ENCODE measurements at regions not wholly inside any gene's neighbourhood (a gene's known extent, or its start where the extent isn't known, plus 50 kb on each side); places are given as distances from the start of the nearest gene placed in this dataset.

- Histone ChIP-seq H3K9ac (ENCODE audit: low read depth in 1 of 2, low read length in 2 of 2) (no peak overlapping the region), H3K9me3 (ENCODE audit: control insufficient read depth in 4 of 4, low read length in 3 of 4) (peaks cover 0 to 2% (median 0%) of the 10 kb centered on the region in 4 donors), H3K27me3 (ENCODE audit: control insufficient read depth in 4 of 4, insufficient read depth in 4 of 4, low read length in 3 of 4) (no peaks in the 10 kb centered on the region), H3K27ac (ENCODE audit: low read depth in 1 of 2, low read length in 2 of 2) (no peak overlapping the region), H3K4me3 (ENCODE audit: low read depth in 1 of 3, low read length in 3 of 3) (no peak overlapping the region), H3K36me3 (ENCODE audit: control insufficient read depth in 4 of 4, insufficient read depth in 3 of 4, low read depth in 1 of 4, low read length in 3 of 4) (no peaks in the 10 kb centered on the region), H3K4me1 (ENCODE audit: control insufficient read depth in 4 of 4, insufficient read depth in 4 of 4, low read length in 3 of 4) (no peaks in the 10 kb centered on the region)
- TF ChIP-seq EGR1 (IDR thresholded peaks at IDR 0.05; ENCODE audit: low read depth in 2 of 2) (no peak), JUND (IDR thresholded peaks at IDR 0.05) (no peak), FOXA1 (IDR thresholded peaks at IDR 0.05) (no peak), CTCF (IDR thresholded peaks at IDR 0.05; ENCODE audit: low read depth, low read length, missing input control) (no peak), REST (IDR thresholded peaks at IDR 0.05) (no peak), RAD21 (IDR thresholded peaks at IDR 0.05) (no peak), YY1 (IDR thresholded peaks at IDR 0.05) (no peak)
- 60% methylated on average over 5 of the region's 5 CpGs for WGBS
- DNase-seq (ENCODE audit: low spot score), result no peak
These were observed 950.7 kb upstream of the PRR20A start for GRCh38 chr13:56189978-56190377.

- H3K36me3 ChIP-seq (ENCODE audit: control insufficient read depth in 4 of 4, insufficient read depth in 3 of 4, low read depth in 1 of 4, low read length in 3 of 4), result no peaks in the 10 kb centered on the region
- H3K27ac ChIP-seq (ENCODE audit: low read depth in 1 of 2, low read length in 2 of 2), result no peak overlapping the region
- WGBS, result 64% methylated on average over 1 of the region's 1 CpG
- TF ChIP-seq TAF1 (conservative IDR thresholded peaks at IDR 0.05) (no peak), FOXA1 (IDR thresholded peaks at IDR 0.05) (no peak), ZBTB33 (IDR thresholded peaks at IDR 0.05) (no peak), REST (IDR thresholded peaks at IDR 0.05) (no peak), RAD21 (IDR thresholded peaks at IDR 0.05) (no peak), JUND (IDR thresholded peaks at IDR 0.05) (no peak), MAX (IDR thresholded peaks at IDR 0.05) (no peak), EGR1 (IDR thresholded peaks at IDR 0.05; ENCODE audit: low read depth in 2 of 2) (no peak), RXRA (IDR thresholded peaks at IDR 0.05) (no peak), YY1 (IDR thresholded peaks at IDR 0.05) (no peak), HNF4A (conservative IDR thresholded peaks at IDR 0.05) (no peak), CTCF (IDR thresholded peaks at IDR 0.05; ENCODE audit: low read depth, low read length, missing input control) (no peak)
- no peaks in the 10 kb centered on the region for H3K27me3 ChIP-seq (ENCODE audit: control insufficient read depth in 4 of 4, insufficient read depth in 4 of 4, low read length in 3 of 4)
- no peaks in the 10 kb centered on the region for H3K4me1 ChIP-seq (ENCODE audit: control insufficient read depth in 4 of 4, insufficient read depth in 4 of 4, low read length in 3 of 4)
- no peak for DNase-seq (ENCODE audit: low spot score)
- no peak overlapping the region for H3K4me3 ChIP-seq (ENCODE audit: low read depth in 1 of 3, low read length in 3 of 3)
- H3K9me3 ChIP-seq (ENCODE audit: control insufficient read depth in 4 of 4, low read length in 3 of 4), result no peaks in the 10 kb centered on the region
- no peak overlapping the region for H3K9ac ChIP-seq (ENCODE audit: low read depth in 1 of 2, low read length in 2 of 2)
These were observed 942.4 kb upstream of the PRR20A start for GRCh38 chr13:56198350-56198749.
